Left renal cortex interstitium (tissue), 4 donors: ENCODE measurements at regions not wholly inside any gene's neighbourhood (a gene's known extent, or its start where the extent isn't known, plus 50 kb on each side); places are given as distances from the start of the nearest gene placed in this dataset.
A peak's percentile ranks its signal among the peaks of the same experiment; 100 is the strongest.
"Not testable (repeated sequence)": the region's sequence is repeated elsewhere in the genome, so short reads cannot be mapped to it uniquely, and the experiment has no call there.

Source experiments
- DNase-seq, 4 donors: peaks; one replicate each; pipeline ENCODE4 v3.0.0-alpha.2; 2013; ENCODE audit warnings: low read depth in 4 of 4, low spot score in 2 of 4, missing footprints in 1 of 4

DNA sequence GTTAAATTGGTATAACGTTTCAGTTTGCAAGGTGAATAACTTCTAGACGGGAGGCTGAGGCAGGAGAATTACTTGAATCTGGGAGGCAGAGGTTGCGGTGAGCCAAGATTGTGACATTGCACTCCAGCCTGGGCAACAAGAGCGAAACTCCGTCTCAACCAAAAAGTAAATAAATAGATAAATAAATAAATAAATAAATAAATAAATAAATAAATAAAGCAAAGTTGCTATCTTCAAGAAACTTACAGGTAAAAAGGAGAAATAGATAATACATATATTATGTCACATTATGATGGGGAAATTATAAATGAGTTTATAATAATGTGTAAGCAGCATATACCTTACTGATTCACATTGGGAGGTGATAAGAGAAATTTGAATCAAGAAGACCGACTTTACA is 1966.0 kb downstream of the PCDH7 start:
- DNase-seq = no peak

GRCh38 chr4:32689518-32689917 is 1969.3 kb downstream of the PCDH7 start:
- no peak for DNase-seq

- DNase-seq = no peak
Observed at GRCh38 chr4:32697281-32697814, 1977.2 kb downstream of the PCDH7 start.

DNA sequence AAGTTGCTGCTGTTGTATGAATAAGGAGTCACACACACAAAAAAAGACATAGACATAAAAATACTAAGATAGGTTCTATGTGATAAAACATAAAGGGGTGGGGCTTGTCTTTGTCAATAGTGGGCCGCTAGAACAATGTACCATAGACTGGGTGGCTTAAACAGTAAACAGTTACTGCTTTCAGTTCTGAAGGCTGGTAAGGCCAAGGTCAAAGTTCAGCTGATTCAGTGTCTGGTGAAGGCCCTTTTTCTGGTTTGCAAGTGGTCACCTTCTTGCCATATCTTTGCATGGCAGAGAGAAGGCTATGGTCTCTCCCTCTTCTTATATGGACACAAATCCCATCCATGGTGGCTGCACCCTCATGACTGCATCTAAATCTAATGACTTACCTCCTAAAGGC is 1980.7 kb downstream of the PCDH7 start:
- no peak for DNase-seq

DNA sequence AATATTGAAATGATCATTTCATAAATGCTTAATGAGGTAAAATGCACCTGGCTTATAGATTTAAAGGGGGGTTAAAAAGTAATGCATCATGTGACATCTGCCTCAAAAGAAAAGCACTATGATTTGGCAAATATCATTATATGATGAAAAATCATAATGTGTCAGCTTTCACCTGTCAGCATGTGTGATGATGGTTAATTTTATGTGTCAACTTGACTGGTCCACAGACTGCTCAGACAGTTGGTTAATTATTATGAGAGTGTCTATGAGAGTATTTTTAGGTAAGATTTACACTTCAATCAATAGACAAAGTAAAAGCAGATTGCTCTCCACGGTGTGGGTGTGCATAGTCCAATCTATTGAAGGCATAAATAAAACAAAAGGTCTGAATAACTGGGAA is 1986.7 kb downstream of the PCDH7 start:
- DNase-seq = no peak

- not testable (repeated sequence) for DNase-seq
Observed at GRCh38 chr4:32716090-32716620, 1996.0 kb downstream of the PCDH7 start.

- DNase-seq = no peak
Observed at GRCh38 chr4:32735856-32736590, 2015.9 kb downstream of the PCDH7 start.

- no peak for DNase-seq
Observed at GRCh38 chr4:32744211-32744610, 2024.0 kb downstream of the PCDH7 start.

DNA sequence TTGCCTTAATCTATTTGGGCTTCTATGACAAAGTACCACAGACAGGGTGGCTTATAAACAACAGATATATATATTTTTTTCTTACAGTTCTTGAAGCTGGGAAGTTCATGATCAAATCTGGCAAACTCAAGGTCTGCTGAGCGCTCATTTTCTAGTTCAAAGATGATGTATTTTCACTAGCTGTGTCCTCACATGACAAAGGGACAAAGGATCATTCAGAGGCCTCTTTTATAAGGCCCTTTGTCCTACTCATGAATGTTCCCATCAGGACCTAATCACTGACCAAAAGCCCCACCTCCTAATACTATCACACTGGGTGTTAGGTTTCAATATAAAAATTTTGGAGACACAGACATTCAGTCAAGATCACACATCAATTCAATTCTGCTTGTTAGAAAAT is 2025.2 kb downstream of the PCDH7 start:
- DNase-seq = no peak

DNA sequence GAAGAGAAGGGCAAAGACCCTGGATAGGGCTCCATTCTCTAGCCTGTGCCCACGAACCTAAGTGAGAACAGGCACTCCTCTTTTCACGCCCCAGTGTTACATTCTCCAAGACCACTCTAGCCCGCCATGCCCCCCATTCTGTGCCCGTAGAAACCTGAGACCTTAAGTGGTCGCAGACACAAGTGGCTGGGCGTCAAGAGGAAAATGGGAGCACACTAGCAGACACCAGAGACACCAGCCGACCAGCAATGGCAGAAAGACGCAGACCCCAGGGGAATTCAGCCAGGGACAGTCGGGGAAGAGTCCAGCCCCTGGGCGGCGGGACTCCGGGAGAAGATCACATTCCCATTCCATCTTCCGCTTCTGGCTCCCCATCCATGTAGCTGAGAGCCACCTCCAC is 2027.9 kb downstream of the PCDH7 start:
- DNase-seq = no peak

DNA sequence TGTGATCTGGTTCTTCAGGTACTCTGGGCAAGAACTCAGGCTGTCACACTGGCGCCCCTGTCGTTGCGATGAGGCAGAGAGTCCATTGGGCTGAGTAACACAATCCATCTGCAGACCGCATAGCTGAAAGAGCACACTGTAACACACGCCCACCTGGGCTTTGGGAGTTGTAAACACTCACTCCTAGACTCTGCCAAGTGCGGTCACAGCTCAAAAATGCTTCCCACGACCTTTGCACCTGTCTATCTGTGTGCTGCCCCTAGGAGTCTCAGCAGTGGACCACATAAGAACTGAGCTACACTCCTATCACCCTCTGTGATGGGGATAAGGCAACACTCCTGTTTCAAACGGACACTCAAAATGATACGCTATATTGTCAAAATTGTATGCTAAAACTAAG is 2028.3 kb downstream of the PCDH7 start:
- no peak for DNase-seq

DNA sequence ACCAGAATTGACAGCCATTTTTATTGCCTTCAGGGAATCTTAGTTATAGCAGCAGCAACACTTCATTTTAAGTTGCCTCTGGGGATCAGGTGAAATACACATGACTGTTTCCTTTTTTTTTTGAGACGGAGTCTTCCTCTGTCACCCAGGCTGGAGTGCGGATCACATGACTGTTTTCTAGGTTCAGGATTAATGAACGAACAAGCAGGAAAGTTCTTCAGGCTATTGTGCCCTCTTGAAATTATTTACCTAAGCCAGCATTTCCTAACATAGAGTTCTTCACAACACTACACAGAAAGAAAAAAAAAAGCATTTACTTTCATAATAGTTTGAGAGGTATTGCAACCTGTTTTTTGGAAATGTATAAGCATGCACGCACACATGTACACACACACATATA is 2032.8 kb downstream of the PCDH7 start:
- DNase-seq = no peak

DNA sequence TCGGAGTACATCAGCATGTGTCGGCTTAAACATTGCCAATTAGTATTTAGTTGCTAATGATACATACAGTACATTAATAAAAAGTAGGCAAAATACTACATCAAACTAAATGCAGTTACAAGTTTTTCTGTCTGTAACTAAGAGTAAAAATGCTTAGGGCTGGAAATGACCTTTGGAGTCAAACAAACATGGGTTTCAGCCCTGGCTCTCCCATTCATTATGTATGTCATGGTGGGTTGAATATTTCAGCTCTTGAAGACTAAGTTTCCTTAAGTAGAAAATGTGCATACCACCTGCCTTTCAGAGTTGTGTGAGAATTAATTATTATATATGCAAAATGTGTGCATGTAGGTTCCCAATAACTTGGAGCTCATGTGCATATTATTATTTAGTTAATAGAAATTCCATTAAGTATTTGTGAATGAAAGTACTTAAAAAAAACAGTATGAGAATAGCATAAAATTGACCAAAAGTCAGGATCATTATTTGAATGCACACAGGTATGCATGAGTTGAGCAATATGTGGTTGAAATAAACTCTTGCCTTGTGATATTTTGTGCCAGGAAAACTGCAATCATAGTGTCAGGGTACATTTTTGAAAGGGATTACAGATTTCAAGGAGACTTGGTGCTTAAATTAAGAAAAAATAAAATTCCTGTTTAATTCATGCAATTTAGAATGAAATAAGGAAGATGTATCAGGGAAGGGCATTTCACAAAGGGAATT is 2048.7 kb downstream of the PCDH7 start:
- DNase-seq = no peak

DNA sequence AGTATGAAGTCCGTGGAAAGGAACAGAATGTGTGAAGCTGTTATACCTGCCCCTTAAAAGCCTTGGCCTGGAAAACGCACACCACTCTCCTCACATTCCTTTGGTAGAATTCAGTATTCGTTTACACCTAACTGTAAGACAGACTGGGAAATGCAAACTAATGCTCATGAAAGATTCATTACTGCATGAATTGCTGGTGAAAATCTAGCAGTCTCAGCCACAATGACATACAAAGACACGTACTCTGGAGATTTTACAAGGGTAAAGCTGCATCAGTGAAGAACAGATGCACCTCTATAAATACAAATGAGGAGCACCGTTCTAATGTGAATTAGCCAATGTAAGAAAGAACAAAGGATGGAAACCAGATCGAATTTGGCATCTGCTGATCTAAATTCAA is 2051.3 kb downstream of the PCDH7 start:
- no peak for DNase-seq

DNA sequence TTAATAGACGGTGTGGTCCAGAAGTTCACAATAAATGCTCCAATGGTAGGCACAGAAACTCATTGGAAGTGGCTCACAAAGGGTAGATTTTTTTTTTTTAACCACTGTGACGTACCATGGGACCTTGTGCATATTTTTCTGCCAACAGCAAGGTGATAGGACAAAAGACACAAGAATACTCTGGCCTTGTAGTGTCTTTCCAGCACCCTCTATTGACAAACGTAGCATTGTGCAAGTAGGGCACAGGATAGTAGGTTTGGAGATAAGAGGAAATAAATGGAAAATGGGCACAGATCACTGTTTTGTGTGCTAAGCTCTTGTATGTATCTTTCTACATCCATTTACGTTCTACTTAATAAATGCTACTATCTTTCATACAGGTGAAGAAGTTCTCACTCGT is 2054.9 kb downstream of the PCDH7 start:
- DNase-seq = peak in 1 of 4 donors; percentile 7

GRCh38 chr4:32776435-32777203 is 2056.4 kb downstream of the PCDH7 start:
- no peak for DNase-seq

- no peak for DNase-seq
Observed at GRCh38 chr4:32778025-32778424, 2057.9 kb downstream of the PCDH7 start.

- DNase-seq = no peak
Observed at GRCh38 chr4:32778938-32779337, 2058.8 kb downstream of the PCDH7 start.

GRCh38 chr4:32789026-32789608 is 2068.9 kb downstream of the PCDH7 start:
- no peak for DNase-seq

- DNase-seq = no peak
Observed at GRCh38 chr4:32790803-32791202, 2070.6 kb downstream of the PCDH7 start.
